ENCODE measurements at regions not wholly inside any gene's neighbourhood (a gene's known extent, or its start where the extent isn't known, plus 50 kb on each side); places are given as distances from the start of the nearest gene placed in this dataset.

DNA sequence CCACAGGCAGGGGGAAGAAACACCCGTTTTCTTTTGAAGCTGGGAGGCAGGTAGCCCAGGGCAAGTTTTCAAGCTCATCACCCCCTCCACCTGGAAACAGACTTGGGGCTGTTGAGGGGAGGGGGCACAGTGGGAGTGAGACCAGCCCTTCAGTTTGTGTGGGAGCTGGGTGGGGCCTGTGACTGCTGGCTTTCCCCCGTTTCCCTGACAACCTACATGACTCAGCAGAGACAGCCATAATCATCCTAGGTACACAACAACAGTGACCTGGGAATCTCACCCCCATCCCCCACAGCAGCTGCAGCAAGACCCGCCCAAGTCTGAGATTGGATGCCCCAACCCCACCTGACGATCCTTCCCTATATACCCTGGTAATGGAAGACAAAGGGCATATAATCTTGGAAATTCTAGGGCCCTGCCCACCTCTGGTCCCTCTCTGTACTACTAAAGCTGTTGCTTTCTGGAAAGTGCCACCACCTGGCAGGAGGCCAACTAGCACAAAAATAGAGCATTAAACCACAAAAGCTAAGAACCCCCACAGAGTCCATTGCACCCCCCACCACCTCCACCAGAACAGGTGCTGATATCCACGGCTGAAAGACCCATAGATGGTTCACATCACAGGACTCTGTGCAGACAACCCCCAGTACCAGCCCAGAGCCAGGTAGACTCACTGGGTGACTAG, 422.2 kb upstream of the SGO1 start:
- TF ChIP-seq, protein P1, sequence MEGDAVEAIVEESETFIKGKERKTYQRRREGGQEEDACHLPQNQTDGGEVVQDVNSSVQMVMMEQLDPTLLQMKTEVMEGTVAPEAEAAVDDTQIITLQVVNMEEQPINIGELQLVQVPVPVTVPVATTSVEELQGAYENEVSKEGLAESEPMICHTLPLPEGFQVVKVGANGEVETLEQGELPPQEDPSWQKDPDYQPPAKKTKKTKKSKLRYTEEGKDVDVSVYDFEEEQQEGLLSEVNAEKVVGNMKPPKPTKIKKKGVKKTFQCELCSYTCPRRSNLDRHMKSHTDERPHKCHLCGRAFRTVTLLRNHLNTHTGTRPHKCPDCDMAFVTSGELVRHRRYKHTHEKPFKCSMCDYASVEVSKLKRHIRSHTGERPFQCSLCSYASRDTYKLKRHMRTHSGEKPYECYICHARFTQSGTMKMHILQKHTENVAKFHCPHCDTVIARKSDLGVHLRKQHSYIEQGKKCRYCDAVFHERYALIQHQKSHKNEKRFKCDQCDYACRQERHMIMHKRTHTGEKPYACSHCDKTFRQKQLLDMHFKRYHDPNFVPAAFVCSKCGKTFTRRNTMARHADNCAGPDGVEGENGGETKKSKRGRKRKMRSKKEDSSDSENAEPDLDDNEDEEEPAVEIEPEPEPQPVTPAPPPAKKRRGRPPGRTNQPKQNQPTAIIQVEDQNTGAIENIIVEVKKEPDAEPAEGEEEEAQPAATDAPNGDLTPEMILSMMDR (conservative IDR thresholded peaks at IDR 0.05) = no peak
- TF ChIP-seq ZFX (IDR thresholded peaks at IDR 0.05) = no peak

Data from C4-2B (cell line).